Erythroblast (primary cell): ENCODE measurements at regions not wholly inside any gene's neighbourhood (a gene's known extent, or its start where the extent isn't known, plus 50 kb on each side); places are given as distances from the start of the nearest gene placed in this dataset.

Experiments used
- GATA1 ChIP-seq: IDR thresholded peaks from 2 replicates; pipeline ENCODE4 v1.6.1; 2011; ENCODE audit warnings: low read depth, mild to moderate bottlenecking, control low read depth, low read length, moderate library complexity
- POLR2A ChIP-seq: IDR thresholded peaks from 2 replicates; pipeline ENCODE4 v1.6.1; 2011; ENCODE audit warnings: mild to moderate bottlenecking, low read length

DNA sequence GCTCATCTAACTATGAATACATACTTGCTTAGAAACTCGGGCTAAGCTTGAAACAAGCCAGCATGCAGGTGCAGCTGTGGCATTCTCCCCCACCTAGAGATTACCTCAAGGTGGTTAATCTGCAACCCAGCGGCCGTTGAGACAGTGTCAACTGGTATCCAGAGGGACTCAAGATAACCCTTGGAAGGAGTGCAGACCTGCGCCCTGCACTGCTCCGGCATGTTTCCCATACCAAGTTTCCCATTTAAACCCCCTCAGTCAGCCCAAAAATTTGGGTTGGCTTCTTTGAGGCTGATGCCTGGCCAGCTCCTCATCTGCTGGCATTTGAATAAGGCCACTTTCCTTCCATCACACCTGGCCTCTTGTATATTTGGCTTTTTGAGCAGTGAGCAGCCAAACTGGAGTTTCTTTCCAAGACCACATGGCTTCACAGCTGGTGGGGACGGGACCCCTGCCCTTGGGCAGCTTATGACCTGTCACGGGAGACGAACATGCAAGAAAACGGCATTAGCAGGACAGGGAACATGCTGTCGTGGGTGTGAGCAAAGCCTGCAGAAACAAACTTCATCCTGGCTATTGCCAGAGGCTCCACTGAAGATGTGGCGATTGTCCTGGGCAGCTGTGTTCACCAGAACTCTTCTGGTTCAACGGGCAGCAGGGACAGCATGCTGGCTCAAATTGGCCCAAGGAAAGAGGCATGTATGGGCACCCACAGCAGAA, 98.2 kb downstream of the PLXNA1 start:
- TF ChIP-seq POLR2A (no peak), GATA1 (no peak)
